ENCODE measurements at regions not wholly inside any gene's neighbourhood (a gene's known extent, or its start where the extent isn't known, plus 50 kb on each side); places are given as distances from the start of the nearest gene placed in this dataset.

GRCh38 chr10:81450651-81451050 is 424.3 kb upstream of the NRG3 start:
- Histone ChIP-seq H4K20me1 (replicated peaks in 1 of 2; ENCODE audit: control insufficient read depth in 1 of 2, insufficient read depth in 2 of 2, low read length in 2 of 2) (no peaks in the 10 kb centered on the region), H3K23me2 (ENCODE audit: low read depth, low read length) (no peaks in the 10 kb centered on the region), H3K79me2 (ENCODE audit: control insufficient read depth in 1 of 2, insufficient read depth in 2 of 2, low read length in 2 of 2) (no peaks in the 10 kb centered on the region), H3K14ac (ENCODE audit: insufficient read length) (no peak overlapping the region), H2BK5ac (ENCODE audit: low read depth, low read length) (no peak overlapping the region), H4K91ac (replicated peaks; ENCODE audit: insufficient read length, low read length) (no peak overlapping the region), H3K9me3 (ENCODE audit: insufficient read depth in 2 of 2, low read depth in 1 of 2, low read length in 1 of 2) (no peaks in the 10 kb centered on the region), H2AK5ac (ENCODE audit: low read depth, low read length) (no peak overlapping the region), H3K27ac (ENCODE audit: low read depth, low read length) (no peak overlapping the region), H3K27me3 (replicated peaks in 1 of 4; ENCODE audit: control insufficient read depth in 3 of 4, extremely low read depth in 1 of 4, insufficient read depth in 3 of 4, low read length in 3 of 4) (no peaks in the 10 kb centered on the region), H4K5ac (ENCODE audit: insufficient read length, low read depth, low read length) (no peak overlapping the region), H3K4ac (replicated peaks; ENCODE audit: insufficient read length, low read depth, low read length) (no peak overlapping the region), H2BK12ac (ENCODE audit: low read depth, low read length) (no peak overlapping the region), H3K4me3 (ENCODE audit: extremely low read depth in 1 of 4, insufficient read depth in 2 of 4, low read depth in 3 of 4, low read length in 4 of 4) (no peak overlapping the region), H2BK120ac (replicated peaks; ENCODE audit: low read depth, low read length) (no peak overlapping the region), H3K4me2 (ENCODE audit: insufficient read depth in 1 of 2, low read depth in 2 of 2, low read length in 2 of 2) (no peak overlapping the region), H3K18ac (ENCODE audit: extremely low read depth, low read length) (no peak overlapping the region), H3K79me1 (ENCODE audit: low read depth, low read length) (no peaks in the 10 kb centered on the region), H3K4me1 (replicated peaks in 1 of 4; ENCODE audit: control insufficient read depth in 3 of 4, insufficient read depth in 4 of 4, low read length in 3 of 4) (no peaks in the 10 kb centered on the region), H2BK15ac (ENCODE audit: low read length) (no peak overlapping the region), H3K56ac (replicated peaks; ENCODE audit: insufficient read length, low read depth, low read length) (no peak overlapping the region), H3K9ac (replicated peaks in 1 of 4; ENCODE audit: extremely low read depth in 1 of 4, low read depth in 3 of 4, low read length in 3 of 4) (no peak overlapping the region), H3K23ac (ENCODE audit: insufficient read length) (no peak overlapping the region), H3K36me3 (ENCODE audit: control insufficient read depth in 2 of 4, insufficient read depth in 4 of 4, low read length in 3 of 4) (no peaks in the 10 kb centered on the region), H2AFZ (ENCODE audit: low read length) (no peak overlapping the region), H4K8ac (ENCODE audit: extremely low read depth, insufficient read depth, low read length) (no peak overlapping the region), H2BK20ac (ENCODE audit: low read length) (no peak overlapping the region)
- POLR2A ChIA-PET (ENCODE audit: partially characterized antibody) = no interaction called here
- CTCF ChIA-PET (ENCODE audit: partially characterized antibody) = interaction anchor here (2.0 kb wide), 1 partner anchor 36 kb away, joined by 7 read pairs; no protein-coding TSS in a partner anchor
- FAIRE-seq (no peak), DNase-seq (ENCODE audit: low read depth in 1 of 2, low spot score in 2 of 2) (no peak)
- WGBS, 2 experiments (ENCODE audit: extremely low coverage in 1 of 2, insufficient coverage in 1 of 2, insufficient read length in 1 of 2, insufficient replicate concordance in 2 of 2, low coverage in 1 of 2, low lambda C conversion rate in 2 of 2, missing lambda C conversion rate in 1 of 2) = 80% methylated on average over 1 of the region's 1 CpG; no CpG with 5 or more reads in 1 of the 2 experiments
- TF ChIP-seq GTF2F1 (IDR thresholded peaks at IDR 0.05; ENCODE audit: borderline replicate concordance, low read depth, low read length) = no peak
- TF ChIP-seq, protein P1, sequence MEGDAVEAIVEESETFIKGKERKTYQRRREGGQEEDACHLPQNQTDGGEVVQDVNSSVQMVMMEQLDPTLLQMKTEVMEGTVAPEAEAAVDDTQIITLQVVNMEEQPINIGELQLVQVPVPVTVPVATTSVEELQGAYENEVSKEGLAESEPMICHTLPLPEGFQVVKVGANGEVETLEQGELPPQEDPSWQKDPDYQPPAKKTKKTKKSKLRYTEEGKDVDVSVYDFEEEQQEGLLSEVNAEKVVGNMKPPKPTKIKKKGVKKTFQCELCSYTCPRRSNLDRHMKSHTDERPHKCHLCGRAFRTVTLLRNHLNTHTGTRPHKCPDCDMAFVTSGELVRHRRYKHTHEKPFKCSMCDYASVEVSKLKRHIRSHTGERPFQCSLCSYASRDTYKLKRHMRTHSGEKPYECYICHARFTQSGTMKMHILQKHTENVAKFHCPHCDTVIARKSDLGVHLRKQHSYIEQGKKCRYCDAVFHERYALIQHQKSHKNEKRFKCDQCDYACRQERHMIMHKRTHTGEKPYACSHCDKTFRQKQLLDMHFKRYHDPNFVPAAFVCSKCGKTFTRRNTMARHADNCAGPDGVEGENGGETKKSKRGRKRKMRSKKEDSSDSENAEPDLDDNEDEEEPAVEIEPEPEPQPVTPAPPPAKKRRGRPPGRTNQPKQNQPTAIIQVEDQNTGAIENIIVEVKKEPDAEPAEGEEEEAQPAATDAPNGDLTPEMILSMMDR (IDR thresholded peaks at IDR 0.05; ENCODE audit: control extremely low read depth in 1 of 3, insufficient read depth in 1 of 3, low read depth in 1 of 3, low read length in 3 of 3) = no peak
- no peak for TF ChIP-seq JUN (IDR thresholded peaks at IDR 0.05; ENCODE audit: low read depth, low read length)
- TF ChIP-seq ATF2 (IDR thresholded peaks at IDR 0.05; ENCODE audit: low read length) = no peak
- no peak for TF ChIP-seq YY1 (IDR thresholded peaks at IDR 0.05; ENCODE audit: low read depth, low read length)
- TF ChIP-seq, protein P2, sequence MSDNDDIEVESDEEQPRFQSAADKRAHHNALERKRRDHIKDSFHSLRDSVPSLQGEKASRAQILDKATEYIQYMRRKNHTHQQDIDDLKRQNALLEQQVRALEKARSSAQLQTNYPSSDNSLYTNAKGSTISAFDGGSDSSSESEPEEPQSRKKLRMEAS (IDR thresholded peaks at IDR 0.05) = no peak
- no peak for TF ChIP-seq SRF (IDR thresholded peaks at IDR 0.05; ENCODE audit: low read depth, low read length)
- no peak for TF ChIP-seq EGR1 (IDR thresholded peaks at IDR 0.05; ENCODE audit: borderline replicate concordance, low read depth, low read length)
- TF ChIP-seq, protein P3, sequence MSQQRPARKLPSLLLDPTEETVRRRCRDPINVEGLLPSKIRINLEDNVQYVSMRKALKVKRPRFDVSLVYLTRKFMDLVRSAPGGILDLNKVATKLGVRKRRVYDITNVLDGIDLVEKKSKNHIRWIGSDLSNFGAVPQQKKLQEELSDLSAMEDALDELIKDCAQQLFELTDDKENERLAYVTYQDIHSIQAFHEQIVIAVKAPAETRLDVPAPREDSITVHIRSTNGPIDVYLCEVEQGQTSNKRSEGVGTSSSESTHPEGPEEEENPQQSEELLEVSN (IDR thresholded peaks at IDR 0.05) = no peak
